ENCODE measurements at regions not wholly inside any gene's neighbourhood (a gene's known extent, or its start where the extent isn't known, plus 50 kb on each side); places are given as distances from the start of the nearest gene placed in this dataset.

DNA sequence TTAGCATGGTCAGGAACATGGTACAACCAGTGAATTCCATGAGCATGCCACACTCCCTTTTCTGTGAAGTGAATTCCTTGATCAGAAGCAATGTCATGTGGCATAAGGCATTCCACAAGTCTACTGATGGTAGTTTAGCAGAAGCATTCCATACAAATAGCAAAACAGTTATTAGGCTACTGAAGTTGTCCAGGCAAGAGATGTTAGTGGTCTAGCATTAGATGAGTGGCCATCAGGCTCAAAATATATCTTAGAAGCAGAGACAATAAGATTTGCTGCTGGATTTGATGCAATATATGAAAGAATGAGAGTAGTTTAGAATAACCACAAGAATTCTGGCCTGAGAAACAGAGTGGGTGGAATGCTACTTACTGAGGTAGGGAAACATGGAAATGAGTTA lies 355.3 kb upstream of the NRXN1 start:
- Mint-ChIP-seq H3K36me3 (ENCODE audit: insufficient read depth in 2 of 2) (peaks cover 0 to 2% of the 10 kb centered on the region in 2 donors), H3K9me3 (peaks cover 6 to 20% of the 10 kb centered on the region in 2 donors), H3K4me3 (no peak overlapping the region), H3K27me3 (ENCODE audit: low read depth) (no peaks in the 10 kb centered on the region), H3K4me1 (ENCODE audit: low read depth) (no peaks in the 10 kb centered on the region), H3K27ac (no peak overlapping the region)
- ATAC-seq (replicated peaks in 1 of 2): no peak
- DNase-seq: no peak

DNA sequence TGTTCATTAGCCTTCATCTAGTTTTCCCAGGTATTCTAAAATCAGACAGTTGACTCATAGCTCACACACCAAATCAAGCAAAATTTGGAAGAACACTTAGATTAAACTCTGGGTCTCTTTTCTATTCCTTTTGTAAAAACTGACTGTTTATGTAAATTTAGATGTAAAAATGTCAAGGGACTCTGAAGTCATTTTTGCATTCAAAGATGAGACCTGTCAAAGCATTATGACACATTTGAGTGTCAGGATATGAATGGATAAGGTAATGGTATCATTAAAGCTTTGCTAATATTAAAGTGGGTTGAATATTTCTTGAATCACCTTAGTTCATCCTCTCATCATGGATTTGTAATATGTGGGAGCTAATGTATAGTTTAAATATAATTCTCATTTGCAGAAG lies 348.1 kb upstream of the NRXN1 start:
- Mint-ChIP-seq H3K36me3 (ENCODE audit: insufficient read depth in 2 of 2) (peaks cover 0 to 5% of the 10 kb centered on the region in 2 donors), H3K4me3 (no peak overlapping the region), H3K27me3 (ENCODE audit: low read depth) (no peaks in the 10 kb centered on the region), H3K9me3 (peaks cover 5 to 7% of the 10 kb centered on the region in 2 donors), H3K27ac (no peak overlapping the region), H3K4me1 (ENCODE audit: low read depth) (no peaks in the 10 kb centered on the region)
- no peak for ATAC-seq (replicated peaks in 1 of 2)
- DNase-seq: no peak

DNA sequence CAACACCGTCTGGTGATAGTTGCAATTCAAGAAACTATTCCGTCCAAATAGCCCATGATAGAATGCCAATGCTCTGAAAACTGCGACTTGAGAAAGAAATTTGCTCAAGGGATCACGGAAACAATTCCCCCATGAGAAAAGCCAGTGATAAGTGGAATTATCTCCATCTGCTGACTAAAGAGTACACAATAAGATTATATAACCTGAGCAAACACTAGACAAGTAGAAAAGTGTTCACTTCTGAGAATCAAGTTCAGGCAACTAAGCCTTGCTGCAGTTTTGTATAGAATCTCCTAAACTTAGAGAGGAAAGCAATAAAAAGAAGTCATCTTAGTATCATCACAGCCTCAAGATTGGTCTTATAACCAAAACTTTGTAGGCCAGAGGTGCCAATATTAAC lies 336.3 kb upstream of the NRXN1 start:
- Mint-ChIP-seq H3K9me3 (peaks cover 2 to 3% of the 10 kb centered on the region in 2 donors), H3K4me3 (no peak overlapping the region), H3K27me3 (ENCODE audit: low read depth) (no peaks in the 10 kb centered on the region), H3K36me3 (ENCODE audit: insufficient read depth in 2 of 2) (no peaks in the 10 kb centered on the region), H3K27ac (no peak overlapping the region), H3K4me1 (ENCODE audit: low read depth) (no peaks in the 10 kb centered on the region)
- DNase-seq: no peak
- ATAC-seq (replicated peaks in 1 of 2): no peak

DNA sequence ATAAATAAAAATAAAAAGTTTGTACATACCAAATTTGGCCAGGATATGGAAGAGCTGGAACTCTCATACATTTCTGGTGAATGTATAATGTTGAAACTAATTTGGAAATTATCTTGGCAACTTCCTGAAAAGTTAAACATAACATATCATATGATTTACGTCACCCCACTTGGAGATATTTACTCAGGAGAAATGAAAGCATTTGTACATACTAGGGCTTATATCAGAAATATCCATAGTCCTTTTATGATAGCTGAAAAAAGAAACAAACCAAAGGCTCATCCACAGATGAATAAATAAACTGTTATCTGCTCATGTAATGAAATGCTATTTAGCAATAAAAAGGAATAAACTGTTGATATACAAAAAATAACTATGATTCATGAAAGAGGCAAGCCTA lies 318.2 kb upstream of the NRXN1 start:
- no peak overlapping the region for H3K4me3 Mint-ChIP-seq
- H3K27ac Mint-ChIP-seq: no peak overlapping the region
- H3K9me3 Mint-ChIP-seq: peaks cover 1 to 5% of the 10 kb centered on the region in 2 donors
- H3K36me3 Mint-ChIP-seq (ENCODE audit: insufficient read depth in 2 of 2): peaks cover 0 to 1% of the 10 kb centered on the region in 2 donors
- DNase-seq (no peak), ATAC-seq (replicated peaks in 1 of 2) (no peak)
- H3K4me1 Mint-ChIP-seq (ENCODE audit: low read depth): no peaks in the 10 kb centered on the region
- H3K27me3 Mint-ChIP-seq (ENCODE audit: low read depth): no peaks in the 10 kb centered on the region

DNA sequence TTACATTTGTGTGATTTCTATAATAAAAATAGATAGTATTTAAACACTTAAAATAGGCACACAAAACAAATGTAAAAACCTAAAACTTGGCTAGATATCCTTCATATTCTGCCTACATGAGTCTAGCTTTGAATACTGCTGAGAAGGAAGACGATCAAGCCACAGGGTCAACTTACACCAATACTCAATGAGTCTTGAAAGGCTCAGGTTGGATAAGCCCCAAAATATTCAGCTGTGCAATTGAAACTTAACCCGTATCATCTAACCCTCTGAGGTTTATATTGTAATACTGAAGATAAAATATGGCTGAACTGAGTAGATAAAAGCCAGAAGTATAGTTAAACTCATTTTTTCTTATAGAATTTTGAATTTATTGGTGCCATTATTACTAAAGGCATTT lies 313.0 kb upstream of the NRXN1 start:
- no peaks in the 10 kb centered on the region for H3K4me1 Mint-ChIP-seq (ENCODE audit: low read depth)
- H3K27me3 Mint-ChIP-seq (ENCODE audit: low read depth): no peaks in the 10 kb centered on the region
- H3K4me3 Mint-ChIP-seq: no peak overlapping the region
- H3K9me3 Mint-ChIP-seq: peaks cover 0 to 2% of the 10 kb centered on the region in 2 donors
- no peak for ATAC-seq (replicated peaks in 1 of 2)
- no peak for DNase-seq
- peaks cover 0 to 1% of the 10 kb centered on the region in 2 donors for H3K36me3 Mint-ChIP-seq (ENCODE audit: insufficient read depth in 2 of 2)
- no peak overlapping the region for H3K27ac Mint-ChIP-seq

DNA sequence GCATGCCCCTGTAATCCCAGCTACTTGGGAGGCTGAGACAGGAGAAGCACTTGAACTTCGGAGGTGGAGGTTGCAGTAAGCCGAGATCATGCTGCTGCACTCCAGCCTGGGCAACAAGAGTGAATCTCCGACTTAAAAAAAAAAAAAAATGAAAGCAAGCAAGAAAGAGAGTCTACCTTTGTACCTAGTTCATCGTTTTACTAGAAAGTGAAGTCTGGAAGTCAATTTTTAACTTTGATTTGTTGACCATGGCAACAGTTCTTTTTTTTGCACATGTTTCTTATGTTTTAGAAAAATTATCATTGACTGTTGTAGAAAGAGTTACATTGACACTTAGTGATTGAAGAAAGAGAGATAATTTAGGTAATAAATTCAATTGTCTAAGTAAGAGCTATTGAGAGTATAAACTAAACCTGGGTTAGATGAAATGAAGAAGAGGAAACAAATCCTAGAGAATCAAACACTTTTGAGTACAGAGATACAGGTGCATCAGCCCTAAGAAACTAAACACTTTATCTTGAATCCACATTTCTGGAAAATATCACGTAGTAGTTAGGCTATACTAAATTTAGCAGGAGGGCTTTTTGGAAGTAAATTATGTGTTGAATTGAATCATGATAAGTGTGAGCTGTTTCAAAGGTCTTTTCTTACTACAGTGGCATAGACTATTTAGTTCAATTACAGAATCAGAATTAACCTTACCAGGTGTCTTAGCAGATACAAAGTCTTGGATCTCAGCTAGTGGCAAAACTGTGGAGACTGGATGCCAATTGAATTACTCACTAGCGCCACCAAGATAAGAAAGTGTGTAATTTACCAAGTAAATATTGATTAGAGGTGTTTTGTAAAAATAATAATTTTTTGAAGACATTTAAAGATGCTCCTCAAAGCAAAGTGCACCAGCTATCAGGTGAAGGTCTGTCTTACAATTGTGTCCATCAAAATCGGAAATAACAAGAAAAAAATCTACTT lies 303.4 kb upstream of the NRXN1 start:
- peaks cover 4 to 6% of the 10 kb centered on the region in 2 donors for H3K9me3 Mint-ChIP-seq
- H3K4me1 Mint-ChIP-seq (ENCODE audit: low read depth): no peaks in the 10 kb centered on the region
- no peaks in the 10 kb centered on the region for H3K27me3 Mint-ChIP-seq (ENCODE audit: low read depth)
- DNase-seq (no peak), ATAC-seq (replicated peaks in 1 of 2) (no peak)
- no peaks in the 10 kb centered on the region for H3K36me3 Mint-ChIP-seq (ENCODE audit: insufficient read depth in 2 of 2)
- no peak overlapping the region for H3K4me3 Mint-ChIP-seq
- no peak overlapping the region for H3K27ac Mint-ChIP-seq

DNA sequence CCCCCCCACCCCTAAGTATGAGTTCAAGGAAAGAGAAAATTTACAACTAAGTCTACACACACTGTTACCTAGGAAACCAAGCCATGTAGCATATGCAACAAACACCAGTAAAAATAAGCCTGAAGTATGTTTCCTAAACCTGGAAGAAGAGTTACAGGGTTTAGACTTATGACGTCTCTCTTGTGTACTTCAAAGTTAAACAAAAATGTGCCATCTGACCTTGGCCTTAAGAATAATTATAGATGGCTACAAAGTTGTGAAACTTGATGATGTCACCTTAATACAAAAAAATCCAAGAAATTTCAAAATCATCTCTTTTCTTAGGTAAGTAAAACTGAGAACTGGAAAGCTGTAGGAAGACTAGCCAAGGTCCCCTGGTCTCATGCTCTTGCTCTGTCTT lies 297.6 kb upstream of the NRXN1 start:
- no peak for ATAC-seq (replicated peaks in 1 of 2)
- no peak for DNase-seq
- Mint-ChIP-seq H3K27me3 (ENCODE audit: low read depth) (no peaks in the 10 kb centered on the region), H3K27ac (no peak overlapping the region), H3K4me1 (ENCODE audit: low read depth) (no peaks in the 10 kb centered on the region), H3K4me3 (no peak overlapping the region), H3K9me3 (peaks cover 3 to 5% of the 10 kb centered on the region in 2 donors), H3K36me3 (ENCODE audit: insufficient read depth in 2 of 2) (no peaks in the 10 kb centered on the region)

DNA sequence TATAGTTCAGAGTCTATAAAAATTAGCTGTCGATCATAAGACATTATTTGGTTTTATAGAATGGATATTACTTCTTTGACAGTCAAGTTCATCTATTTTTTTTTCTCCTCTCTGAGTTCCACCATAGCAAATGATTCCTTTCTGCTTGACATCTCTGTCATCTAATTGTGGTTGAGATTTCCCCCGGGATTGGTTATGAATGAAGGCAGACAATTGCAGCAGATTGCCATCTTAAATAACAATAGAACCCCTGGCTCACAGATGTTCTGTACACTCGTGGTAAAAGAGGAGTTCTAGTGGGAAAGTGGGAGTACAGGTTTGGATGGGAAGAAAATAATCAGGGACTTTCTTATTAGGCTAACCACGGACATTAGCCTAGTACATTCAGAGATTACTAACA lies 292.1 kb upstream of the NRXN1 start:
- ATAC-seq (replicated peaks in 1 of 2) (no peak), DNase-seq (no peak)
- Mint-ChIP-seq H3K36me3 (ENCODE audit: insufficient read depth in 2 of 2) (no peaks in the 10 kb centered on the region), H3K27me3 (ENCODE audit: low read depth) (no peaks in the 10 kb centered on the region), H3K27ac (no peak overlapping the region), H3K9me3 (peaks cover 2 to 4% of the 10 kb centered on the region in 2 donors), H3K4me1 (ENCODE audit: low read depth) (no peaks in the 10 kb centered on the region), H3K4me3 (no peak overlapping the region)

DNA sequence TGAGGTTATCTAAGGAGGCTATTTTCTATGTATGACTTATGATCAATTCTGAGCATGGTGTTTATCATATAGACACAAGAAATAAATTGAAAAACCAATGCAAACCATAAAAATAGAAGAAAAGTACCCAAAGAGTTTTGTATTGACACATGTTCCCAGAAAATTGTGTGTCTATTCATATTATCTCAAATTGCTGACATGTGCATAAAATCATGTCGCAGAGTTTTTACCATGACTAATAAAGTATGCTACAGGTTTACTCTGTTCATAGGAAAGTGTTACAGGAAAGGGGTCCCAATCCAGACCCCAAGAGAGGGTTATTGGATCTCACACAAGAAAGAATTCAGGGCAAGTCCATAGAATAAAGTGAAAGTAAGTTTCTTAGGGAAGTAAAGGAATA lies 290.7 kb upstream of the NRXN1 start:
- H3K36me3 Mint-ChIP-seq (ENCODE audit: insufficient read depth in 2 of 2): peaks cover 0 to 5% of the 10 kb centered on the region in 2 donors
- peaks cover 7 to 9% of the 10 kb centered on the region in 2 donors for H3K9me3 Mint-ChIP-seq
- no peak overlapping the region for H3K4me3 Mint-ChIP-seq
- H3K4me1 Mint-ChIP-seq (ENCODE audit: low read depth): no peaks in the 10 kb centered on the region
- DNase-seq (no peak), ATAC-seq (replicated peaks in 1 of 2) (no peak)
- H3K27ac Mint-ChIP-seq: no peak overlapping the region
- no peaks in the 10 kb centered on the region for H3K27me3 Mint-ChIP-seq (ENCODE audit: low read depth)

DNA sequence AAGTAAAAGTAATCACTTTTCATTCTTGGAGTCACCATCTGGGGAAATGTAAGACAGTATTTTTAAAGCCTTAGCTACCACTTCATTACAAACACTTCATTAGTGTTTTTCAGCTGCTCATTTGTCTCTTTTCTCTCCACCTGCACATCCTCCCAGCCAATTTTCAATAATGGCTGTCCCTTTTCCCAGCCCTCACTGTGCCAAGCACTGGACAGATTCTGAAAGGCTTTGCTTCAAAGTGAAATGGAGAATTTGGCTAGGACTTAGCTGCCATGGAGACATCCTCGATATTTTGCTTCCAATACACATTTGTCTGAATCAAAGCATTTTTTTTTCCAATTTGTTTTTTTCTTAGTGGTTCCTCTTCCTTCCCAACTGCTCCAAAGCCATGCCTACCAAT lies 272.4 kb upstream of the NRXN1 start:
- Mint-ChIP-seq H3K4me1 (ENCODE audit: low read depth) (no peaks in the 10 kb centered on the region), H3K27ac (no peak overlapping the region), H3K4me3 (no peak overlapping the region), H3K36me3 (ENCODE audit: insufficient read depth in 2 of 2) (no peaks in the 10 kb centered on the region), H3K9me3 (peaks cover 7 to 8% of the 10 kb centered on the region in 2 donors), H3K27me3 (ENCODE audit: low read depth) (no peaks in the 10 kb centered on the region)
- no peak for DNase-seq
- no peak for ATAC-seq (replicated peaks in 1 of 2)

DNA sequence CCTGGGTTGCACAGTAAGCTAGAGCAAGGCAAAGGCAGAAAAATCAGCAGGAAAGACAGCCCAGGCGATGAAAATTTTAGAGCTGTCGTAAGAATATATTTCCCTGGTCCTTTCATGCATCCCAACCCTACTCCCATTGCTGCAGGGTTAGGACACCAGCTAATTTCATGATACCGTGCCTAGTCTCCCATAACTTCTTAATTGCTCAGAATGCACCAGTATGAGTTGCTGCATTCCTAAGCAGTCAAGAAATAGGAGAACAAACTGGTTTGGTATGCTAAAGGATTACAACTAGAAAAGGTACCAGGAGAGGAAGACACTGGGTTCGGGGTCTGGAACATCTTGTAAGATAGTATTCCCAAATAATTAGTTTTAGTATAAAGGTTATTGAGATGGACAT lies 269.4 kb upstream of the NRXN1 start:
- DNase-seq: no peak
- no peak for ATAC-seq (replicated peaks in 1 of 2)
- Mint-ChIP-seq H3K27ac (no peak overlapping the region), H3K4me1 (ENCODE audit: low read depth) (no peaks in the 10 kb centered on the region), H3K9me3 (peaks cover 10% of the 10 kb centered on the region in 2 donors), H3K4me3 (no peak overlapping the region), H3K27me3 (ENCODE audit: low read depth) (no peaks in the 10 kb centered on the region), H3K36me3 (ENCODE audit: insufficient read depth in 2 of 2) (no peaks in the 10 kb centered on the region)

DNA sequence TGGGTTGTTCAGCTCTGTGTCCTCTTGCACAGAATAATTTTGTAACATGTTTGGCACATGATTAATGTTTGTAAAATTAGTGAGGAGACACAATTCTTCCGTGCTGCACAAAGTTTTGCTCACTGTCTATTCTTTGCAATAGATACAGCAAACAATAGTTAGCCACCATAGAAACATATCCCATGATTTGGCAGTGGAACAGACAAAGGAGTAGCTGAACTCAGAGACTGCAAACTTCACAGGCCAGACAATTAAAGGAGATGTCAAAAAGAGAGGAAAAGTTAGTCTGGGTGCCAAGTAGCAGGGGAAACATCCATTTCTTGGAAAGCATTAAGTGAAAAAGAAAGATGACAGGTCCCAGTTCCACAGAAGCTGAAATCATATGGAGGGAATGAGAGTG lies 267.4 kb upstream of the NRXN1 start:
- Mint-ChIP-seq H3K9me3 (peaks cover 7 to 11% of the 10 kb centered on the region in 2 donors), H3K36me3 (ENCODE audit: insufficient read depth in 2 of 2) (no peaks in the 10 kb centered on the region), H3K27me3 (ENCODE audit: low read depth) (no peaks in the 10 kb centered on the region), H3K4me1 (ENCODE audit: low read depth) (no peaks in the 10 kb centered on the region), H3K27ac (no peak overlapping the region), H3K4me3 (no peak overlapping the region)
- ATAC-seq (replicated peaks in 1 of 2) (no peak), DNase-seq (no peak)

DNA sequence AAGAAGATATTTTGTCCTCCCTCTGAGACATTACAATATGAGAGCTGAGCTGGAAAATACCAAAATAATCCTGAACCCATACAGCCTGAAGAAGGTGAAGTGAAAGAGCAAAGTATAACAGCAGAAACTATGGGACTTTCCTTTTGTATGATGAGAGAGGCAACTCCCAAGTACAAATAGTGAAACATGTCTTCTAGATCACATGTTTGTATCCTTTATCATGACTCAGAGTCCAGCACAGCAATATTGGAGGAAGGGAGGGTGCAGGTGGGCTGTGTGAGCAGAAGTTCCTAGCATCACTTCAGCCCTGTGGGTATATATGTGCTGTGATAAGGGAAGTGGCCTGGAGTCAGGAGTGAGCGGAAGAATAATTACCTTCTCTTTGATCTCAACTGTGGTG lies 265.6 kb upstream of the NRXN1 start:
- Mint-ChIP-seq H3K27me3 (ENCODE audit: low read depth) (no peaks in the 10 kb centered on the region), H3K4me3 (no peak overlapping the region), H3K27ac (no peak overlapping the region), H3K36me3 (ENCODE audit: insufficient read depth in 2 of 2) (no peaks in the 10 kb centered on the region), H3K4me1 (ENCODE audit: low read depth) (no peaks in the 10 kb centered on the region), H3K9me3 (peaks cover 7 to 11% of the 10 kb centered on the region in 2 donors)
- DNase-seq (no peak), ATAC-seq (replicated peaks in 1 of 2) (no peak)

All from activated T-cell treated with anti-CD3 and anti-CD28 coated beads, Interleukin-2, amount 50 U/mL, for 72 hours (primary cell).